GM19452 (cell line): ENCODE measurements at regions not wholly inside any gene's neighbourhood (a gene's known extent, or its start where the extent isn't known, plus 50 kb on each side); places are given as distances from the start of the nearest gene placed in this dataset.
A peak's percentile ranks its signal among the peaks of the same experiment; 100 is the strongest.
"Not testable (repeated sequence)": the region's sequence is repeated elsewhere in the genome, so short reads cannot be mapped to it uniquely, and the experiment has no call there.

Experiments
- ATAC-seq: cut with Tn5 transposase; IDR thresholded peaks from one replicate; pipeline ENCODE4 v1.9.1; 2021; ENCODE audit not compliant: unreplicated experiment

GRCh38 chr6:135129136-135129856, 51.8 kb upstream of the MYB start:
- peak; percentile 63 for ATAC-seq

GRCh38 chr6:135128268-135128914, 52.7 kb upstream of the MYB start:
- peak; percentile 95 for ATAC-seq

GRCh38 chr6:135126729-135127128, 54.4 kb upstream of the MYB start:
- ATAC-seq = no peak

- no peak for ATAC-seq
Observed at GRCh38 chr6:135126034-135126433, 55.1 kb upstream of the MYB start.

- no peak for ATAC-seq
Observed at GRCh38 chr6:135121434-135121833, 59.7 kb upstream of the MYB start.

- ATAC-seq = no peak
Observed at GRCh38 chr6:135118134-135118730, 62.9 kb upstream of the MYB start.

GRCh38 chr6:135117413-135117968, 62.9 kb upstream of the HBS1L start:
- no peak for ATAC-seq

GRCh38 chr6:135116571-135116970, 61.9 kb upstream of the HBS1L start:
- ATAC-seq = no peak

GRCh38 chr6:135115834-135116233, 61.2 kb upstream of the HBS1L start:
- ATAC-seq = no peak

GRCh38 chr6:135115411-135115810, 60.8 kb upstream of the HBS1L start:
- ATAC-seq = no peak

GRCh38 chr6:135114355-135115145, 59.9 kb upstream of the HBS1L start:
- ATAC-seq = peak; percentile 77

- ATAC-seq = no peak
Observed at GRCh38 chr6:135113860-135114259, 59.2 kb upstream of the HBS1L start.

GRCh38 chr6:135112951-135113350, 58.3 kb upstream of the HBS1L start:
- ATAC-seq = not testable (repeated sequence)

- not testable (repeated sequence) for ATAC-seq
Observed at GRCh38 chr6:135110261-135110781, 55.7 kb upstream of the HBS1L start.

GRCh38 chr6:135109761-135110160, 55.1 kb upstream of the HBS1L start:
- ATAC-seq = no peak

GRCh38 chr6:135108692-135109091, 54.1 kb upstream of the HBS1L start:
- ATAC-seq = no peak

- no peak for ATAC-seq
Observed at GRCh38 chr6:135106611-135107010, 52.0 kb upstream of the HBS1L start.

- ATAC-seq = no peak
Observed at GRCh38 chr6:135105710-135106109, 51.1 kb upstream of the HBS1L start.

- no peak for ATAC-seq
Observed at GRCh38 chr6:135105299-135105698, 50.7 kb upstream of the HBS1L start.
